Activated CD8-positive, alpha-beta T cell treated with anti-CD3 and anti-CD28 coated beads for 36 hours (primary cell): ENCODE measurements at regions not wholly inside any gene's neighbourhood (a gene's known extent, or its start where the extent isn't known, plus 50 kb on each side); places are given as distances from the start of the nearest gene placed in this dataset.

Experiments
- ATAC-seq: fragments of 200-7000 bp; cut with Tn5 transposase; one replicate; pipeline ENCODE4 v1.10.0; 2021; ENCODE audit warnings: mild to moderate bottlenecking, moderate library complexity
- CTCF ChIA-PET: fragments of 350-600 bp; sonication (Branson Sonifier 250); formaldehyde crosslinking; loops from one replicate; lab custom pipeline; 2021; ENCODE audit warnings: antibody characterized with exemption; lab: Charles Lee
- POLR2A ChIA-PET: fragments of 350-600 bp; sonication (Branson Sonifier 250); formaldehyde crosslinking; loops from one replicate; lab custom pipeline; 2021; ENCODE audit warnings: antibody characterized with exemption; lab: Charles Lee
- DNase-seq: peaks from one replicate; pipeline ENCODE4 v3.0.0-alpha.2; 2020
- H3K27ac Mint-ChIP-seq: one replicate; pipeline ENCODE4 v1.8.0; 2021; ENCODE audit warnings: mild to moderate bottlenecking, mixed read lengths
- H3K27me3 Mint-ChIP-seq: one replicate; pipeline ENCODE4 v1.8.0; 2021; ENCODE audit warnings: mixed read lengths
- H3K36me3 Mint-ChIP-seq: one replicate; pipeline ENCODE4 v1.8.0; 2021; ENCODE audit warnings: low read depth, mixed read lengths
- H3K4me1 Mint-ChIP-seq: one replicate; pipeline ENCODE4 v1.8.0; 2021; ENCODE audit warnings: low read depth, mixed read lengths
- H3K4me3 Mint-ChIP-seq: one replicate; pipeline ENCODE4 v1.8.0; 2021; ENCODE audit warnings: mild to moderate bottlenecking, moderate library complexity, mixed read lengths
- H3K9me3 Mint-ChIP-seq: one replicate; pipeline ENCODE4 v1.8.0; 2021; ENCODE audit warnings: mixed read lengths
- intact Hi-C: fragments of 100-400 bp; cut with micrococcal nuclease; formaldehyde crosslinking; loops from one replicate; pipeline ENCODE4 v1.10.0; 2022
- TF ChIP-seq, protein P1 (sequence below): fragments of 200-600 bp; IDR thresholded peaks from one replicate; pipeline ENCODE4 v1.8.0; 2022; ENCODE audit warnings: antibody characterized with exemption, mild to moderate bottlenecking

DNA sequence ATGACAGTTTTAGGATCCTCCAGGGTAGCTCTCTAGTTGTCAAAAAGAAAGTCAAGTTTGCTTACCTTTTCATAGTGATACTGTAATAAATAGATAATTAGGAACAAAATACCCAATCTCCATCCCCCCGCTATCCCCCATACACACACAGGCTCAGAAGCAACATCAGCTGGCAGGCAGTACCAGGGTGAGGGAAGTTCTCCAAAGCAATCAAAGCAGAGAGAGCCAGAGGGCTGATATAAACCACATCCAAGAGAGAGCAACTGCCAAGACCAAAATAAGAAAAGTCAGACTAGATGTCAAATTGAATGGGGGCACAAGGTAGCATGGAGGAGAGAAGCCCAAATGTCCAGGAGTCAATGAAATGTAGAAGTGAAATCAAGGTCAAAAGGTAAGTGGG, 80.2 kb upstream of the PTPRR start:
- ATAC-seq = no peak
- Mint-ChIP-seq H3K36me3 (no peaks in the 10 kb centered on the region), H3K4me1 (no peaks in the 10 kb centered on the region), H3K27ac (no peak overlapping the region), H3K27me3 (no peaks in the 10 kb centered on the region), H3K9me3 (no peaks in the 10 kb centered on the region), H3K4me3 (no peak overlapping the region)
- intact Hi-C loops = no loop called here
- DNase-seq = no peak
- ChIA-PET CTCF (no interaction called here), POLR2A (no interaction called here)
- TF ChIP-seq, protein P1, sequence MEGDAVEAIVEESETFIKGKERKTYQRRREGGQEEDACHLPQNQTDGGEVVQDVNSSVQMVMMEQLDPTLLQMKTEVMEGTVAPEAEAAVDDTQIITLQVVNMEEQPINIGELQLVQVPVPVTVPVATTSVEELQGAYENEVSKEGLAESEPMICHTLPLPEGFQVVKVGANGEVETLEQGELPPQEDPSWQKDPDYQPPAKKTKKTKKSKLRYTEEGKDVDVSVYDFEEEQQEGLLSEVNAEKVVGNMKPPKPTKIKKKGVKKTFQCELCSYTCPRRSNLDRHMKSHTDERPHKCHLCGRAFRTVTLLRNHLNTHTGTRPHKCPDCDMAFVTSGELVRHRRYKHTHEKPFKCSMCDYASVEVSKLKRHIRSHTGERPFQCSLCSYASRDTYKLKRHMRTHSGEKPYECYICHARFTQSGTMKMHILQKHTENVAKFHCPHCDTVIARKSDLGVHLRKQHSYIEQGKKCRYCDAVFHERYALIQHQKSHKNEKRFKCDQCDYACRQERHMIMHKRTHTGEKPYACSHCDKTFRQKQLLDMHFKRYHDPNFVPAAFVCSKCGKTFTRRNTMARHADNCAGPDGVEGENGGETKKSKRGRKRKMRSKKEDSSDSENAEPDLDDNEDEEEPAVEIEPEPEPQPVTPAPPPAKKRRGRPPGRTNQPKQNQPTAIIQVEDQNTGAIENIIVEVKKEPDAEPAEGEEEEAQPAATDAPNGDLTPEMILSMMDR = no peak

DNA sequence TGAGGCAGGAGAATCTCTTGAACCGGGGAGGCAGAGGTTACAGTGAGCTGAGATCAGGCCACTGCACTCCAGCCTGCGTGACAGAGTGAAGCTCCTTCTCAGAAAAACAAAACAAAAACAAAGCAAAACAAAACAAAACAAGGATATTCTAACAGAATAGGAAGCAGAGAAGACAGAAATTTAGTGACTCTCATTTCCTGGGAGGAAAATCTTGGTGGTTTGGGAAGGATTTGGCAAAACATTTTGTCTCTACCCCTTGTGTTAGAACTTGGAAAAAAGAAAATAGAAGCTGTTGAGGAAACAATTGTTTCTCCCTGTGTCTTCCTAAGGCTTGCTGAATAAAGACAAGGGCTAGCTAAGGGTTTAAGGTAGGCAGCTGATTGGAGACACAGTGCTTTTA, 79.7 kb upstream of the PTPRR start:
- H3K9me3 Mint-ChIP-seq = no peaks in the 10 kb centered on the region
- intact Hi-C loops = no loop called here
- H3K27ac Mint-ChIP-seq = no peak overlapping the region
- H3K36me3 Mint-ChIP-seq = no peaks in the 10 kb centered on the region
- POLR2A ChIA-PET = no interaction called here
- ATAC-seq (no peak), DNase-seq (no peak)
- CTCF ChIA-PET = no interaction called here
- H3K27me3 Mint-ChIP-seq = no peaks in the 10 kb centered on the region
- TF ChIP-seq, protein P1 = no peak
- H3K4me1 Mint-ChIP-seq = no peaks in the 10 kb centered on the region
- H3K4me3 Mint-ChIP-seq = no peak overlapping the region

DNA sequence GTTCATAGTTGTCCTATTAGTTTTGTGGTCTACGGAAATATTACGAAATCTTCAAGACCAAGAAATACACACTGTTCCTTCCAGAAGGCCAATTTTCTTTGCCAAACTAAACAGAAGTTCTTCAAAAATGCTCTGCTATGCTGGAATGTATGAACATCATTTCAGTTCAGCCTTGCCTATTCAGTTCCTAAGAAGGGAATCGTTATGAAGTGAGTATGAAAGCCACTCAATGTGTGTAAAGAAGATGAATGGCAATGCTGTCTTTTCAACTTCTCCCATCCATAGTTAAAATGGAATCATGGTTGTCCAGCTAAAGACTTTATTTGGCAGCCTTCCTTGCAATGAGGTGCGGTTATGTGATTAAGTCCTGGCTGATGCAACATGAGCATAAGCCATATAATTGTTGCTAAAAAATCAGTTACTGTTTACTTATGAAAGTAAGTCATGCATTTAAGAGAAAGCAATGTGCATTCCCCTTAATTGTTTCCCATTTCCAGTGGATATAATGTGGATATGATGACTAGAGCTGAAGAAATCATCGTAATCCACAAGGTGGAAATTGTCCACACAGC, 73.8 kb upstream of the PTPRR start:
- no peaks in the 10 kb centered on the region for H3K9me3 Mint-ChIP-seq
- H3K4me1 Mint-ChIP-seq = no peaks in the 10 kb centered on the region
- DNase-seq (no peak), ATAC-seq (no peak)
- no peaks in the 10 kb centered on the region for H3K27me3 Mint-ChIP-seq
- ChIA-PET POLR2A (interaction anchor here (0.6 kb wide), 1 partner anchor 927 kb away, joined by 3 read pairs; no protein-coding TSS in a partner anchor), CTCF (no interaction called here)
- no peaks in the 10 kb centered on the region for H3K36me3 Mint-ChIP-seq
- H3K4me3 Mint-ChIP-seq = no peak overlapping the region
- intact Hi-C loops = no loop called here
- no peak overlapping the region for H3K27ac Mint-ChIP-seq
- TF ChIP-seq, protein P1 = no peak

DNA sequence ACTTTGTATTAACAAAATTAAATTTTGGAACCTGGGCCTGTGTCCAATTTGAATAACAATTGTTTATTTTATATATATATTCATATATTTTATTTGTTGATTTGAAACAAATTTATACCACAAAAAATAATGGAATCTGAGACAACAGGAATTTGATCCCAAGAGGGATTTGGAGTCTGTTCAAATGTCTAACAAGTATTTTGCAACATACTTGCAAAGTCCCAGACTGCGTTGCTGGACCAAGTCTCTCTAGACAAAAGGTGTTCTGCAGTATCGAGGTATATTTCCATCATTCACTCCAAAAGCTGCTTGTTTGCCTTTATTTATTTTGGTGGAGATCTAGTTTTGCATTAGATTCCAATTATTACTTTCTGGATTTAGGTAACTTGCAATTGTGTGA, 68.7 kb upstream of the PTPRR start:
- intact Hi-C loops = no loop called here
- ATAC-seq = no peak
- Mint-ChIP-seq H3K4me1 (no peaks in the 10 kb centered on the region), H3K36me3 (no peaks in the 10 kb centered on the region), H3K27ac (no peak overlapping the region), H3K27me3 (no peaks in the 10 kb centered on the region), H3K9me3 (no peaks in the 10 kb centered on the region), H3K4me3 (no peak overlapping the region)
- POLR2A ChIA-PET = no interaction called here
- CTCF ChIA-PET = no interaction called here
- TF ChIP-seq, protein P1 = no peak
- no peak for DNase-seq

DNA sequence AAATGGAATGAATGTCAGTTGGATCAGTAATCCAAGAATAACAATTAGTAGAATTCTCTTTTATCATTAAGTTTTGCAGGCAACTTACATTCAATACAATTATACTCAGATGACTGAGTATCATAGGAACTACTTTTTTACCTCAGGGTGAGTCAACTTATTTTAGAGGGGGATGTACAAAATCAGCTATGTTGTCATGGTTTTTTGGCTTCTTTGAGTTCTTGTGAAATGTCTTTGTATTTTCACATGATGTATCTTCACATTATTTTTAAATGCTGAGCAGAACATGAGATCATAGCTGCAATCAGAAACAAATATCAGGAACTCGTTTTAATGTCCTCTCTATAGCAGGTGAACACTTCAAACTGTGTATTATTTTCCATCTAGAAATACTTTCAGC, 65.3 kb upstream of the PTPRR start:
- ChIA-PET CTCF (no interaction called here), POLR2A (no interaction called here)
- no peaks in the 10 kb centered on the region for H3K27me3 Mint-ChIP-seq
- H3K9me3 Mint-ChIP-seq = no peaks in the 10 kb centered on the region
- H3K27ac Mint-ChIP-seq = no peak overlapping the region
- TF ChIP-seq, protein P1 = no peak
- ATAC-seq = no peak
- H3K4me1 Mint-ChIP-seq = no peaks in the 10 kb centered on the region
- no peak for DNase-seq
- intact Hi-C loops = no loop called here
- no peak overlapping the region for H3K4me3 Mint-ChIP-seq
- H3K36me3 Mint-ChIP-seq = no peaks in the 10 kb centered on the region
